ENCODE measurements at regions not wholly inside any gene's neighbourhood (a gene's known extent, or its start where the extent isn't known, plus 50 kb on each side); places are given as distances from the start of the nearest gene placed in this dataset.
A peak's percentile ranks its signal among the peaks of the same experiment; 100 is the strongest.
"Not testable (repeated sequence)": the region's sequence is repeated elsewhere in the genome, so short reads cannot be mapped to it uniquely, and the experiment has no call there.

DNA sequence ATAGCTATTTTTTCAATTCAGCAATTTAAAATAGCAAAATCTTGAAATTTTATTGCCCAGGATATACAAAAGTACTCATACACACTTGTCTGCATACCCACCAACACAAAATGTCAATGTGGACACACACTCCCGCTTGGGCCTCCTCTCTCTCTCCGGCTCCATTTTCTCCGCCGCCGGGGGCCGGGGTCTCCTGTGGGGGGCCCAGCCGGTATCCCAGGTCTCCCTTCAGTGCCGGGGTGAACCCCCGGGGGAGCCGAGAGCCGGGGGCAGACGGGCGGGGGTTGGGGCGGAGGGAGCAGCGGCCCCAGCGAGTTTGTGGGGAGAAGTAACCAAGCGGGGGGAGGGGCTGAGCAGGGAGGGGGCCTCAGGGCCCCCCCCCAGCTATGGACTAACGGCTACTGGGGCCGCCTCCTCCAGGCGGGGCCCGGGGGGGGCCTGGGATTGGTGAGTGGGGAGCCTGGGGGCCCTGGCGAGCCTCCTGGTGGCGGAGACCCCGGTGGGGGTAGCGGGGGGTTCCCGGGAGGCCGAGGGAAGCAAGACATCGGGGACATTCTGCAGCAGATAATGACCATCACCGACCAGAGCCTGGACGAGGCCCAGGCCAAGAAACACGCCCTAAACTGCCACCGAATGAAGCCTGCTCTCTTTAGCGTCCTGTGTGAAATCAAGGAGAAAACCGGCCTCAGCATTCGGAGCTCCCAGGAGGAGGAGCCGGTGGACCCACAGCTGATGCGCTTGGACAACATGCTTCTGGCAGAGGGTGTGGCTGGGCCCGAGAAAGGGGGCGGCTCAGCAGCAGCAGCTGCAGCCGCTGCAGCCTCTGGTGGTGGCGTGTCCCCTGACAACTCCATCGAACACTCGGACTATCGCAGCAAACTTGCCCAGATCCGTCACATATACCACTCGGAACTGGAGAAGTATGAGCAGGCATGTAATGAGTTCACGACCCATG lies 56.6 kb downstream of the CHST2 start:
- H3K27me3 ChIP-seq (ENCODE audit: insufficient read depth, low read length, poor library complexity, severe bottlenecking); H3K4me3 ChIP-seq (ENCODE audit: low read length); H3K9me3 ChIP-seq (ENCODE audit: low read length); CTCF ChIA-PET; H3K27ac ChIP-seq (ENCODE audit: low read depth, low read length); H3K27ac Mint-ChIP-seq; H3K36me3 ChIP-seq (ENCODE audit: insufficient read depth, low read length); H3K4me3 Mint-ChIP-seq; H3K27me3 Mint-ChIP-seq; DNase-seq; POLR2A ChIA-PET: not testable (repeated sequence)
- Mint-ChIP-seq H3K36me3 (peaks cover 0 to 11% (median 1%) of the 10 kb centered on the region in 3 donors), H3K4me1 (peaks cover 17 to 22% (median 19%) of the 10 kb centered on the region in 3 donors), H3K9me3 (peaks cover 2 to 11% (median 5%) of the 10 kb centered on the region in 5 donors)
- H3K4me1 ChIP-seq (ENCODE audit: insufficient read depth, low read length) = peaks cover 30% of the 10 kb centered on the region

- CTCF ChIA-PET; H3K36me3 ChIP-seq (ENCODE audit: insufficient read depth, low read length); H3K4me3 Mint-ChIP-seq; H3K9me3 ChIP-seq (ENCODE audit: low read length); H3K27ac Mint-ChIP-seq; H3K4me3 ChIP-seq (ENCODE audit: low read length); H3K4me1 Mint-ChIP-seq; H3K27me3 ChIP-seq (ENCODE audit: insufficient read depth, low read length, poor library complexity, severe bottlenecking); H3K27me3 Mint-ChIP-seq; H3K27ac ChIP-seq (ENCODE audit: low read depth, low read length); DNase-seq: not testable (repeated sequence)
- Mint-ChIP-seq H3K36me3 (peaks cover 0 to 14% (median 1%) of the 10 kb centered on the region in 3 donors), H3K9me3 (peaks cover 0 to 11% (median 4%) of the 10 kb centered on the region in 5 donors)
- H3K4me1 ChIP-seq (ENCODE audit: insufficient read depth, low read length) = peaks cover 13% of the 10 kb centered on the region
- POLR2A ChIA-PET = interaction anchor here (0.7 kb wide), 1 partner anchor 11 kb away, joined by 4 read pairs; no protein-coding TSS in a partner anchor
Observed at GRCh38 chr3:143177965-143178364, 58.4 kb downstream of the CHST2 start.

GRCh38 chr3:143178775-143179548 lies 59.4 kb downstream of the CHST2 start:
- POLR2A ChIA-PET = interaction anchor here (0.7 kb wide), 1 partner anchor 12 kb away, joined by 4 read pairs; no protein-coding TSS in a partner anchor
- H3K27ac Mint-ChIP-seq; H3K27me3 Mint-ChIP-seq; DNase-seq; CTCF ChIA-PET; H3K4me1 ChIP-seq (ENCODE audit: insufficient read depth, low read length); H3K36me3 Mint-ChIP-seq; H3K36me3 ChIP-seq (ENCODE audit: insufficient read depth, low read length); H3K4me1 Mint-ChIP-seq; H3K4me3 ChIP-seq (ENCODE audit: low read length); H3K27ac ChIP-seq (ENCODE audit: low read depth, low read length); H3K9me3 ChIP-seq (ENCODE audit: low read length); H3K9me3 Mint-ChIP-seq; H3K27me3 ChIP-seq (ENCODE audit: insufficient read depth, low read length, poor library complexity, severe bottlenecking); H3K4me3 Mint-ChIP-seq: not testable (repeated sequence)

GRCh38 chr3:143179603-143180002 lies 60.0 kb downstream of the CHST2 start:
- ChIA-PET POLR2A (no interaction called here), CTCF (no interaction called here)
- Mint-ChIP-seq H3K9me3 (peaks cover 0 to 6% (median 0%) of the 10 kb centered on the region in 5 donors), H3K27ac (no peak overlapping the region), H3K4me1 (peaks cover 0 to 4% (median 0%) of the 10 kb centered on the region in 3 donors), H3K27me3 (peaks cover 0 to 2% of the 10 kb centered on the region in 2 donors), H3K36me3 (peaks cover 0 to 4% (median 0%) of the 10 kb centered on the region in 3 donors), H3K4me3 (no peak overlapping the region)
- Histone ChIP-seq H3K27me3 (ENCODE audit: insufficient read depth, low read length, poor library complexity, severe bottlenecking) (no peaks in the 10 kb centered on the region), H3K4me3 (ENCODE audit: low read length) (no peak overlapping the region), H3K36me3 (ENCODE audit: insufficient read depth, low read length) (no peaks in the 10 kb centered on the region), H3K4me1 (ENCODE audit: insufficient read depth, low read length) (peaks cover under 1% of the 10 kb centered on the region), H3K27ac (ENCODE audit: low read depth, low read length) (no peak overlapping the region), H3K9me3 (ENCODE audit: low read length) (no peaks in the 10 kb centered on the region)
- DNase-seq = no peak

DNA sequence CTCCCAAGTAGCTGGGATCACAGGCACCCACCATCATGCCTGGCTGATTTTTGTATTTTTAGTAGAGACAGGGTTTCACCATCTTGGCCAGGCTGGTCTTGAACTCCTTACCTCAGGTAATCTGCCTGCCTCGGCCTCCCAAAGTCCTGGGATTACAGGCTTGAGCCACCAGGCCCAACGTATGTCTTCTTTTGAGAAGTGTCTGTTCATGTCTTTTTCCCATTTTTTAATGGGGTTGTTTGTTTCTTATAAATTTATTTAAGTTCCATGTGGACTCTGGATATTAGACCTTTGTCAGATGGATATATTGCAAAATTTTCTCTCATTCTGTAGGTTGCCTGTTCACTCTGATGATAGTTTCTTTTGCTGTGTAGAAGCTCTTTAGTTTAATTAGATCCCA lies 61.3 kb downstream of the CHST2 start:
- CTCF ChIA-PET = not testable (repeated sequence)

DNA sequence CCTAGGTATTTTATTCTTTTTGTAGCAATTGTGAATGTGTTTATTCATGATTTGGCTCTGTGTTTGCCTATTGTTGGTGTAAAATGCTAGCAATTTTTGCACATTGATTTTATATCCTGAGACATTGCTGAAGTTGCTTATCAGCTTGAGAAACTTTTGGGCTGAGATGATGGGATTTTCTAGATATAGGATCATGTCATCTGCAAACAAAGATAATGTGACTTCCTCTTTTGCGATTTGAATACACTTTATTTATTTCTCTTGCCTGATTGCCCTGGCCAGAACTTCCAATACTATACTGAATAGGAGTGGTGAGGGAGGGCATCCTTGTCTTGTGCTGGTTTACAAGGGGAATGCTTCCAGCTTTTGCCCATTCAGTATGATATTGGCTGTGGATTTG lies 62.4 kb downstream of the CHST2 start:
- H3K36me3 Mint-ChIP-seq; H3K27me3 ChIP-seq (ENCODE audit: insufficient read depth, low read length, poor library complexity, severe bottlenecking); H3K9me3 Mint-ChIP-seq; H3K27ac ChIP-seq (ENCODE audit: low read depth, low read length); DNase-seq; H3K4me1 Mint-ChIP-seq; H3K36me3 ChIP-seq (ENCODE audit: insufficient read depth, low read length); CTCF ChIA-PET; H3K4me3 ChIP-seq (ENCODE audit: low read length); POLR2A ChIA-PET; H3K27ac Mint-ChIP-seq; H3K9me3 ChIP-seq (ENCODE audit: low read length); H3K4me1 ChIP-seq (ENCODE audit: insufficient read depth, low read length); H3K27me3 Mint-ChIP-seq; H3K4me3 Mint-ChIP-seq: not testable (repeated sequence)

More for the DNA sequence above, 61.3 kb downstream of the CHST2 start:
- H3K4me1 ChIP-seq (ENCODE audit: insufficient read depth, low read length); H3K4me3 Mint-ChIP-seq; H3K4me1 Mint-ChIP-seq; H3K4me3 ChIP-seq (ENCODE audit: low read length); H3K27ac Mint-ChIP-seq; POLR2A ChIA-PET; H3K36me3 Mint-ChIP-seq; H3K27me3 Mint-ChIP-seq; H3K27me3 ChIP-seq (ENCODE audit: insufficient read depth, low read length, poor library complexity, severe bottlenecking); H3K9me3 Mint-ChIP-seq; DNase-seq; H3K36me3 ChIP-seq (ENCODE audit: insufficient read depth, low read length); H3K27ac ChIP-seq (ENCODE audit: low read depth, low read length); H3K9me3 ChIP-seq (ENCODE audit: low read length): not testable (repeated sequence)

DNA sequence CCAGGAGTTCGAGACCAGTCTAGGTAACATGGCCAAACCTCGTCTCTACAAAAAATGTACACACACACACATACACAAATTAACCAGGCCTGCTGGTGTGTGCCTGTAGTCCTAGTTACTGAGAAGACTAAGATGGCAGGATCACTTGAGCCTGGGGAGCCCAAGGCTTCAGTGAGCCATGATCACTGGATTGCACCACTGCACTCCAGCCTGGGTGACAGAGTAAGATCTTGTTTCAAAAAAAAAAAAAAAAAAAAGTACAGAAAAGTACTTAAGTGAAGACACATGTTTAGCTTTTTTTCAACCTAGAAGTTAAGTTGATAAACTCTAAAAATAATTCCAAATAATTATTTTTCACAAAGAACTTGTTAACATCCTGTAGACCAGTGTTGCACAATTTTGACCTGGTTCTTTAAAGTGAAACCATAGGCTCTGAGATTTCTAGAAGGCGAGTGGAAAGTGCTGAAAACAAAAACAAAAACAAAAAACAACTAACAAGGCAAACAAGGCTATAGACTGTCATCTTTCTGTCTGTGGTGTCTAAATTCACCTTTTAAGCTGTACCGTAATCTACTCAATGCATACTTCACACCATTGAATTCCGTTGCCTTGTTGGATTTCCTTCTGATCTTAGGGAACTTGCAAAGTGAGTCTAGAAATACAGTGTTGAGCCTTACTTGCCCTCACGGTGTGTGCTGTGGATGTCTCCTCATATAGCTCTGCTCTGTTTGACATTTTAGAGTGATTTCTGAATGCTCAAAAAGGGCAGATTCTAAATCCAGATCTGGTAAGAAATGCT lies 63.5 kb downstream of the CHST2 start:
- POLR2A ChIA-PET = interaction anchor here (0.7 kb wide), 1 partner anchor 105 kb away, joined by 5 read pairs; no protein-coding TSS in a partner anchor
- H3K27me3 Mint-ChIP-seq = peaks cover 0 to 2% of the 10 kb centered on the region in 2 donors

More for the DNA sequence above, 63.5 kb downstream of the CHST2 start:
- DNase-seq = no peak
- peaks cover 0 to 6% (median 0%) of the 10 kb centered on the region in 5 donors for H3K9me3 Mint-ChIP-seq
- no peaks in the 10 kb centered on the region for H3K9me3 ChIP-seq (ENCODE audit: low read length)
- CTCF ChIA-PET = no interaction called here
- H3K4me1 Mint-ChIP-seq = peaks cover 0 to 4% (median 0%) of the 10 kb centered on the region in 3 donors
- no peak overlapping the region for H3K4me3 ChIP-seq (ENCODE audit: low read length)
- peaks cover 0 to 4% (median 0%) of the 10 kb centered on the region in 3 donors for H3K36me3 Mint-ChIP-seq
- H3K36me3 ChIP-seq (ENCODE audit: insufficient read depth, low read length) = no peaks in the 10 kb centered on the region
- no peak overlapping the region for H3K27ac ChIP-seq (ENCODE audit: low read depth, low read length)
- H3K27me3 ChIP-seq (ENCODE audit: insufficient read depth, low read length, poor library complexity, severe bottlenecking) = no peaks in the 10 kb centered on the region
- H3K4me1 ChIP-seq (ENCODE audit: insufficient read depth, low read length) = no peaks in the 10 kb centered on the region
- peak overlapping the region in 4 of 7 donors; percentile 13 to 64 (median 20) for H3K4me3 Mint-ChIP-seq
- peak overlapping the region in 1 of 8 donors; percentile 6 for H3K27ac Mint-ChIP-seq
